ENCODE measurements at regions not wholly inside any gene's neighbourhood (a gene's known extent, or its start where the extent isn't known, plus 50 kb on each side); places are given as distances from the start of the nearest gene placed in this dataset.

GRCh38 chr2:16252891-16253290, 312.5 kb downstream of the MYCN start:
- TF ChIP-seq POLR2A (IDR thresholded peaks at IDR 0.05) (no peak), CTCF (IDR thresholded peaks at IDR 0.05) (no peak)
